ENCODE measurements at regions not wholly inside any gene's neighbourhood (a gene's known extent, or its start where the extent isn't known, plus 50 kb on each side); places are given as distances from the start of the nearest gene placed in this dataset.

- TF ChIP-seq MAX (IDR thresholded peaks at IDR 0.05; ENCODE audit: low read depth, low read length) (no peak), CTCF (IDR thresholded peaks at IDR 0.05; ENCODE audit: low read depth, low read length) (no peak)
Observed at GRCh38 chr4:117640836-117641235, 393.4 kb upstream of the NDST3 start.

All from NB4 (cell line).